ENCODE measurements at regions not wholly inside any gene's neighbourhood (a gene's known extent, or its start where the extent isn't known, plus 50 kb on each side); places are given as distances from the start of the nearest gene placed in this dataset.

- Mint-ChIP-seq H3K36me3 (no peaks in the 10 kb centered on the region), H3K4me3 (no peak overlapping the region), H3K4me1 (ENCODE audit: unreplicated experiment) (no peaks in the 10 kb centered on the region), H3K27me3 (peaks cover 85% of the 10 kb centered on the region), H3K9me3 (no peaks in the 10 kb centered on the region), H3K27ac (no peak overlapping the region)
- no peak for DNase-seq (ENCODE audit: extremely low spot score, unreplicated experiment)
- TF ChIP-seq CTCF (conservative IDR thresholded peaks at IDR 0.05): no peak
Observed at GRCh38 chr22:46063846-46064227, 86.5 kb upstream of the PPARA start.

GRCh38 chr22:46064228-46064965 is 85.9 kb upstream of the PPARA start:
- Mint-ChIP-seq H3K9me3 (no peaks in the 10 kb centered on the region), H3K36me3 (no peaks in the 10 kb centered on the region), H3K4me1 (ENCODE audit: unreplicated experiment) (no peaks in the 10 kb centered on the region), H3K4me3 (no peak overlapping the region), H3K27me3 (peaks cover 86% of the 10 kb centered on the region), H3K27ac (no peak overlapping the region)
- no peak for DNase-seq (ENCODE audit: extremely low spot score, unreplicated experiment)
- no peak for TF ChIP-seq CTCF (conservative IDR thresholded peaks at IDR 0.05)

- Mint-ChIP-seq H3K27me3 (peaks cover 88% of the 10 kb centered on the region), H3K36me3 (no peaks in the 10 kb centered on the region)
- DNase-seq (ENCODE audit: extremely low spot score, unreplicated experiment): no peak
Observed at GRCh38 chr22:46064966-46065666, 85.2 kb upstream of the PPARA start.

GRCh38 chr22:46065691-46066454 is 84.5 kb upstream of the PPARA start:
- no peak for TF ChIP-seq CTCF (conservative IDR thresholded peaks at IDR 0.05)
- Mint-ChIP-seq H3K27me3 (peaks cover 80% of the 10 kb centered on the region), H3K36me3 (no peaks in the 10 kb centered on the region)

More at GRCh38 chr22:46064966-46065666, 85.2 kb upstream of the PPARA start:
- H3K4me1 Mint-ChIP-seq (ENCODE audit: unreplicated experiment): no peaks in the 10 kb centered on the region
- TF ChIP-seq CTCF (conservative IDR thresholded peaks at IDR 0.05): no peak
- H3K4me3 Mint-ChIP-seq: no peak overlapping the region
- H3K9me3 Mint-ChIP-seq: no peaks in the 10 kb centered on the region
- no peak overlapping the region for H3K27ac Mint-ChIP-seq

GRCh38 chr22:46066691-46067090 is 83.6 kb upstream of the PPARA start:
- no peak overlapping the region for H3K27ac Mint-ChIP-seq
- no peaks in the 10 kb centered on the region for H3K4me1 Mint-ChIP-seq (ENCODE audit: unreplicated experiment)
- no peak for DNase-seq (ENCODE audit: extremely low spot score, unreplicated experiment)
- H3K4me3 Mint-ChIP-seq: no peak overlapping the region
- no peaks in the 10 kb centered on the region for H3K9me3 Mint-ChIP-seq
- no peaks in the 10 kb centered on the region for H3K36me3 Mint-ChIP-seq
- H3K27me3 Mint-ChIP-seq: peaks cover 83% of the 10 kb centered on the region
- TF ChIP-seq CTCF (conservative IDR thresholded peaks at IDR 0.05): no peak

More at GRCh38 chr22:46065691-46066454, 84.5 kb upstream of the PPARA start:
- Mint-ChIP-seq H3K9me3 (no peaks in the 10 kb centered on the region), H3K27ac (no peak overlapping the region), H3K4me1 (ENCODE audit: unreplicated experiment) (no peaks in the 10 kb centered on the region), H3K4me3 (no peak overlapping the region)
- DNase-seq (ENCODE audit: extremely low spot score, unreplicated experiment): no peak
